GM19463 (cell line): ENCODE measurements at regions not wholly inside any gene's neighbourhood (a gene's known extent, or its start where the extent isn't known, plus 50 kb on each side); places are given as distances from the start of the nearest gene placed in this dataset.
A peak's percentile ranks its signal among the peaks of the same experiment; 100 is the strongest.
"Not testable (repeated sequence)": the region's sequence is repeated elsewhere in the genome, so short reads cannot be mapped to it uniquely, and the experiment has no call there.

Experiments used
- ATAC-seq: cut with Tn5 transposase; IDR thresholded peaks from one replicate; pipeline ENCODE4 v1.9.1; 2021; ENCODE audit warnings: mild to moderate bottlenecking, moderate library complexity; ENCODE audit not compliant: unreplicated experiment

DNA sequence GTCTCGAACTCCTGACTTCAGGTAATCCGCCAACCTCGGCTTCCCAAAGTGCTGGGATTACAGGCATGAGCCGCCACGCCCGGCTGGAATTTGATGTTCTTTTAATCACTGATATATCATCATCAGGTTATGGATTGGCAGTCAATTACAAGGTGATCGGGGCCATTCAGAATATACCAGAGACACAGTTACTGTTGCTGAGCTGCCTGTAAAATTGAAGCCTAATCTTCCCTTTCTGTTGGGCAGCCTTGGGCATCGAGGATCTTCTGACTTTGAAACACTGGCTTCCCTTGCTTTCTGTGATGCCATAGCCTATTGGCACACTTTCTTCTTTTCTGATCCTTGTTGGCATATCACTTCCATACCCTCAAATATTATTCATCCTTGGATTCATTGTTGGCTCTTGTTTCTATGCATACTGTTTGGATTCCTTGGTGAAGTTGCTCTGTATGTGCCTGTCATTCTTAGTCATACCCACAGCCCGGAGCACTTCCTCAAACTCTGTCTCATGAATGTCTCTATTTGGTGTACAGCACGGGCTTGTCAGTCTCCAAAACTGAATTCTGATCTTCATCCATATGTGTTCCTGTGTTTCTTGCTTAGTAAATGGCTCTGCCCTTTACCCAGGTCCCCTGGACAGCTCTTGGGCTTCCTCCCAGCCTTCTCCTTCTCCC lies 85.6 kb upstream of the CRYM start:
- not testable (repeated sequence) for ATAC-seq

DNA sequence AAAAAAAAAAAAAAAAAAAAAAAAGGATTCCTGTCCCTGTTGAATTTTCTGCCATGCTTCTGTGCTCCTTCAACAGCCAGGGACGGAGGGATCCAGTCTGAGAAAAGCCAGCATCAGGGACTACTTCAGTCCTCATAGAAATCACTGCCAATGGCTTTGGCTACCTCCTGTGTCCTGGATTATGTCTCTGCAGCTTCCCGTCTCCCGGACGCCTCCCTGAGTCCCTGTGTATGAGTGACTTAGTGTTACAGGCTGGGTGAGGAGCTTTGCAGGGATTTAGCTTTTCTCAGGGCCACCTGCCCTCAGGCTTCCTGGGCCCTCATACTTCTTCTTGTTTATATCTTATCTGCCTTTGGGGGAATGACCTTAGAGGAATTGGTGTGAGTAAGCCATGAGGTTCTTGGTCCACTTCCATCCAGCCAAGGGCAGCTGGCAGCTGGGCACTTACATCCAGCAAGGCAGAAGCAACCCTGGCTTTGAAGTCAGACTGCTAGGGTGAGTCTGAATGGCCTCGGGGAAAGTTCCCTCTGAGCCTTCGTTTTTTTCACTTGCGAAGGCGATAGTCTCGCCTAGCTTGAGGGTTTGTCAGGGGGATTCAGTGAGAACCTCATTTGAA lies 83.6 kb upstream of the CRYM start:
- not testable (repeated sequence) for ATAC-seq

DNA sequence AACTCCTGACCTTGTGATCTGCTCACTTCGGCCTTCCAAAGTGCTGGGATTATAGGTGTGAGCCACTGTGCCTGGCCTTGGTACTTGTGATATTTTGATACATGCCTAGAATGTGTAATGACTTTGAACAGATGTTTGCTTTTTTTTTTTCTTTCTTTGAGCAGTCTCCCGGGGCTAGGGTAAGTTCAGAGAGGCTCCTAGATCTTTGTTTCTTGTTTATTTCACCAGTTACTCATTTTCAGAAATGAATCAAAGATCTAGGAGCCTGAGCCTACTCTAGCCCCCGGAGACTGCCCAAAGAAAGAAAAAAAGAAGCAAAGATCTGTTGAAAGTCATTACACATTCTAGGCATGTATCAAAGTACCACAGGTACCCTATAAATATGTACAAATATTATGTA lies 83.0 kb upstream of the CRYM start:
- not testable (repeated sequence) for ATAC-seq

DNA sequence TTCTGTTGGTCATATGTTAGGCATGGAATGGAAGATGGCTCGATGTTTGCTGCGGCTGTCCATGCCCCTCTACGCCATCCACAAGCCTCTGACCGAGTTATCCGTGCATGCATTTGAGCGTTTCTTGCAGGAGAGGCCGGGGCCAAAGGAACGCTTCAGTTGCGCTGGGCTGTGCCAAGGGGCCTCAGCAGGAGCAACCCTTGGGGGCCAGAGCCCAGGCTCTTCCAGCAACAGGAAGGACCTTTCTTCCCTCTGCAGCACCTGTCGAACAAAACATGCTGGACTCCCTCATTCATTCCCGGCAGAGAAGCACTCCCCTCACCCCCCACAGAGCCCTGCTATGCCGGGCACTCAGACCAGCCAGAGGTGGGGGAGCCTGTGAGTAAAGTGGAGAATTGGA lies 81.4 kb upstream of the CRYM start:
- ATAC-seq = not testable (repeated sequence)

DNA sequence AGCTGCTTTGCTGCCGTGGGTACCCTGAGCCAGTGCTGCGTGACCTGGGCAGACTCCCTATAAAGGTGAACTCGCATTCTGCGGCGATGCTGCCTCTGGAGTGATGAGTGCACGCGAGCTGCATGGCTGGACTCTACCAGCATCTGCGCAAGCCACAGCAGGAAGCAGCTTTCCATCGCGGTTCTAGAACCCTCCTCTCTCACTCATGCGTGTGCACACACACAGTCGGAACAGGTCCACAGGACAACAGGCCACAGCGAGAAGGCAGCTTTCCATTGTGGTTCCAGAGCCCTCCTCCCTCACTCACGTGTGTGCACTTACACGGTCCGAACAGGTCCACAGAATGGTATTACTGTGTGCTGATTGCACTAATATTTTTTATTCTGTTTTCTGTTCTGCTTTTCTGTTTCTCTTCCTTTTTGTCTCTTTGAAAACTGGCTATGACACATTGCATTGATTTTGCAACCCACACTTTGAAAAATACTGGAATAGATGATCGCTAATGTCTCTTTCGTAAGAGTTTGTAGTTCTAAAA lies 80.2 kb upstream of the CRYM start:
- ATAC-seq = peak; percentile 36

DNA sequence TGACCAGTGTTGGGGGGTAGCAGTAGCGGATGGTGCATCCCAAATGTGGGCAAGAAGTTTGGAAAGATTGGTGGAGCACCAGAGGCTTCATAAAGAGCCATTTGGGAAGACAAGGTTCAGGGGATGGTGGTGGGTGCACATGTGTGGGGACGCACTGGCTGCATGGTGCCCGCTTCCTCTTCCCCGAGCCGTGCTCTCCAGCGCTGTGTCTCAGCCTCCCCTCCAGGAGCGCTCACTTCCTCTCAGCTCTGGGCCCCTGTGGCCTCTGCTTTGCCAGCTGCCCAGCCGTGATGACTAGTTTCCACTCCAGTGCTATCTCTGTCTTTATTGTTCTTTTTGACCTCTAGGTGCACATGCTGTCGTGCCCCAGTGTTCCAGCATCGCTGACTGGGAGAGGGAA lies 78.2 kb upstream of the CRYM start:
- not testable (repeated sequence) for ATAC-seq

DNA sequence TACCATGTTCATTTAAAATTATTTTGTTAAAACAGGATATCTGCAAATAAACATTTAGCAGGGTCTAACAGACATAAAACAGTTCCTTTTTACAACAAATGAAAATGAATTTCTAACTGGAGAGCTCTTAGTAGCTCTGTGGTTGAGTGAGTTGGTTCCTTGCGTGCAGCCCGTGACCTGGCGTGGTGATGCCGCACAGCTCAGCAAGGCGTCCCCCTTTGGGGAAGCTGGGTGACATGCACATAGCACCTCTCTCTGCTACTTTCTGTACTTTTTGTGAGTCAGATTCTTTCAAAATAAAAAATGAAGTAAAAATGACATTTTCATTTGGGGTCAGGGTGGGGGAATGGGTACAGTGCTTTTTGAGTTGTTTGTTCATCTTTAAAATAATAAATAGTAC lies 73.3 kb upstream of the CRYM start:
- not testable (repeated sequence) for ATAC-seq

DNA sequence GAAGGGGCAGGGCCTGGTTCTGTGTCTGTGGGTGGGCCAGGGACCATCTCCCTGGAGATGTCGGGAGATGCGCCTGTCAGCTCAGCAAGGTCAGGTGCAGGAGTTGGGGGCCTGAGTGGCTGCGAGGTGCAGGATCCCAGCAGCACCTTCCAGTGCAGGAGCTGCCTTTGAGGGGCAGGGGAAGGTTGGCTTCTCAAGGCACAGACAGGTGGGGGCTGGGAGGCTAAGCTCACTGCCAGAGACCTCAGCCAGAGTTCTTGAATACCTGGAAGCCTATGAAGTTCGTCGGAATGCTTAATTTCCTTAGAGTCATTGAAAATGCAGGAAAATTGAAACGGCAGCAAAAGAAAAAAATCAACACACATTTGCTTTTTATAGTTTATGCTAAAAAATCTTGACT lies 72.8 kb upstream of the CRYM start:
- ATAC-seq = not testable (repeated sequence)

DNA sequence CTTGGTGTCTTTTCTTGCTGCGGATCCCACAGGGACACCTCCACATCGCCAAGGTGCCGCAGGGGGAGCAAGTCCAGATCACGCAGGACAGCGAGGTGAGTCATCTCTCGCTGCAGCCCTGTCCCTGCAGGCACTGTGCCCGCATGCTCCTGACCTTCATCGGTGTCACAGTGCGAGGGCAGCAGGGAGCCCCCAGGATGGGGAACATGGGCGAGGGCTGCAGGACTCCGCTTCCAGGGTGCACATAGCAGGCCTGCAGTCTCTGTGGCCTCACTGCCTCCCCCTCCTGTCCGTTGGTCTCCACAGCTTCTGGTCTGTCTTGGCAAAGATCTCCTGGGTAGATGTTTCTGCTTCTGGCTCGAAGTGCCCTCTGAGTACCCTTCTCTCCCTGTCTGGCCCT lies 71.2 kb upstream of the CRYM start:
- not testable (repeated sequence) for ATAC-seq

DNA sequence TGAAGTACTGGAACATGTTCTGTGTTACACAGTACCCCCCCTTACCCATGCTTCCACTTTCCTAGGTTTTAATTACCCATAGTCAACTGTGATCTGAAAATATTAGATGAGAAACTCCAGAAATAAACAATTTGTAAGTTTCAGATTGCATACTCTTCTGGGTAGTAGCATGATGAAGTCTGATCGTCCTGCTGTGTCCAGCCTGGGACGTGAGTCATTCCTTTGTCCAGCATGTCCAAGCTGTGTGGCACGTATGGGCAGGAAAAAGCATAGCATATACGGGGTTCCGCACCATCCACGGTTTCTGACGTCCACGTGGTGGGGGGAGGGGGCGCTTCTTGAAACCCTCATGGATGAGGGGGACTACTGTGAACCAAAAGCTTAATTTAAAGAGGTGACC lies 70.7 kb upstream of the CRYM start:
- not testable (repeated sequence) for ATAC-seq

DNA sequence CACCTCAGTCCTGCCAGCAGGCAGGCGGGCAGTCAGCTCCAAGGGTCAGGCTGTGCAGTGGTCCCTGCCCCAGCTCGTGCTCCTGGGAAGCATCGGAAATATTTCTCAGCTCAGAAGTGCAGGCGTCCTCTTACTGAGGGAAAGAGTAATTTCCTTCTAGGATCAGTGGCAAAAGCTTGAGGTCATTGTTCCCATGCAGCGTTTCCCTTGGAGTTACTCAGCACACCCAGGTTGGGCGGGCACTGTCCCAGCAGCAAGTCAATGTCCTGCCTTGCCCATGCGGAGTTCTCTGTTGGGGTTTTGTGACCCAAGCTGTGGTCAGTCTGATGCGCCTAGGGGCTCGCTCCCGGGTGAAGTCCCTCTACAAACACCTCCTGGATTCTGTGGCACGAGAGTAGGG lies 69.4 kb upstream of the CRYM start:
- ATAC-seq = not testable (repeated sequence)

DNA sequence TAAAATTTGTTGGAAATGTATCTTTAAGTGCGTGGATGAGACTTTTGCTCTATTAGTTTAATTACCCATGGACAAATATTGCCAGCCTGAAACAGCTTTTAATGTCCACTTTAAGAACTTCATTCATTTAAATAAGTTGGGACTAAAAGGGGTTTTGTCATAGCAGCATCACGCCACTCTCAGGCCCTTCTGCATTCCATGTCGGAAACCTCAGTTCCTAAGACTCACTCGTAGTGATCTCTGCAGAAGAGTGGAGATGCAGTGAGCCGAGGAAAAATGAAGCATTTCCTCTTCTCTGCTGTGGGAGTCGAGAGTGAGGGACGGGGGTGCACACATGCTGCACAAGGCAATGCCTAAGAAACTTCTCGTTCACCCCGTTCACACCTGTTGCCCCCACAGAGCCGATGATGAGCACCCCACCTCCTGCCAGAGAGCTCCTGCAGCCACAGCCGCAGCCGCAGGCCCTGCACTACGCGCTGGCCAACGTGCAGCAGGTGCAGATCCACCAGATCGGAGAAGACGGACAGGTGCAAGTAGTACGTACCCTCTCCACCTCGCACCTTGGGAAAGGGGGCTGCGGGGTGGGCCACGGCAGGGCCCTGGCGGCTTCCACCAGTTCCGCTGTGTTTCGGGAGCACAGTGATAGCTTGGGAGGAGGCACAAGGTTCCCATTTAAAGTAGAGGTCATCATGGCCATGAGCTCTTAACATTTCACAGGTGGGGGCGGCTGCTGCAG lies 68.8 kb upstream of the CRYM start:
- ATAC-seq = not testable (repeated sequence)

DNA sequence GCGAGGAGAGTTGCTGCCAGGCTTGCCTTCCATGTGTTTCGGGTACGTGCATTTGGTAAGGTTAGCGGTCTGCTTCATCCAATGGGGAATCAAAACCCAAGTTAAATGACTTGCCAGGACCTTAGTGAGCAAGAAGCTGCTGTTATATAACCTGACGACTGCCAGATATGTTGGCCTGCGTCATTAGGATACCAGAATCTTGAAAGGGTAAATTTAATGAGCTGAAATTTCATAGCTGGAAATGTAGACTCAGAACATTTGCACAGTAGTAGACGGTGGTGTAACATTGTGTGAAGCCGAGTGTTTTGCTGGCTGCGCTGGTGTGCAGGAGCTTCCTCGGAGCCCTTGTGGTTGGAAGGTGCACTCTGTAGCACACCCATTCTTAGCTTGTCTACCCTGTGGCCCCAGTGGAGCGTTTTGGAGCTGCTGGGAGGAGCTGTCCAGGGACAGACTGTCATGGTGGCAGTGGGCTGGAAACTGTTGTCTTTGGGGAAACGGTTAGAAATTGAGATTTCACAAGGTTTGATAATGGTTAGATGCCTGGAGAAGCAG lies 66.3 kb upstream of the CRYM start:
- ATAC-seq = not testable (repeated sequence)

DNA sequence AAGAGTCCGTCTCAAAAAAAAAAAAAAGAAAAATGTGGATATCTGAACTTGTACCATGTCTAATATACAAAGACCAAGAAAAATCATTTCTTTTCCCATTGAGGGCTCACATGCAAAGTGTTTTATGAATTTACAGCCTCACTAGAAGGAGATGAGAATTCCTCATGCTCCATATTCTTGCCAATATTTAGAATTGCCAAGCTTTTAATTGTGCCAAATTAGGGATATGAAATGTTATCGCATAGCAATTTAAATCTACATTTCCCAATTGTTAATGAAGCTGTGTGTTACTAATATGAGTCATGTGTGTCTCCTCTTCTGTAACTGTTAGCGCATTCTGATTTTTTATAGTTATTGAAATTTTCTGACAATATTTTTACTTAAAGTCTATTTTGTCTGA lies 63.0 kb upstream of the CRYM start:
- ATAC-seq = no peak

DNA sequence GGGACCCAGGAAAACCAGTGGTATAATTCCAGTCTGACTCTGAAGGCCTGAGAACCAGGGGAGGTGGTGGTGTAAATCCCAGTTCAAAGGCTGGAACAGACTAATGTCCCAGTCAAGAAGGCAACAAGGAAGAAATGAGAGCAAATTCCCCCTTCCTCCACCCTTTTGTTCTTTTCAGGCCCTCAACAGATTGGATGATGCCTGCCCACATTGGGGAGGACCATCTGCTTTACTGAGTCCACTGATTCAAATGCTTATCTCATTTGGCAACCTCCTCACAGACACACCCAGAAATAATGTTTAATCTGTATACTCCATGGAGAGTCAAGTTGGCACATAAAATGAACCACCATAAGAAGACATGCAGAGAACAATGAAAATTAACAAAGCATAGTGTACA lies 61.9 kb upstream of the CRYM start:
- ATAC-seq = no peak

DNA sequence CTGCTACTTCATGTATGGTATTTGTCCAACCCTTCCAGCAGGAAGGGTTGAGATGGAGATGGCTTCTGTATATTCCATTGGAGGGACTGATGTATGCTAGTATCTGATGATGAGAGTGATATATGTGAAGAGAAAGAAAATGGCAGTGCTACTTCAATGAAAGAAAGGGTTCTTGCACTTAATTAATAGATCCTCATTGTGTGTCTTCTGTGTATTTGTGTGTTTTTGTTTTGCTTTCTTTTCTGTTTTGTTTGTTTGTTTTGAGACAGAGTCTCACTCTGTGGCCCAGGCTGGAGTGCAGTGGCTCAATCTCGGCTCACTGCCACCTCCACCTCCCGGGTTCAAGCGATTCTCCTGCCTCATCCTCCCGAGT lies 61.2 kb upstream of the CRYM start:
- no peak for ATAC-seq

DNA sequence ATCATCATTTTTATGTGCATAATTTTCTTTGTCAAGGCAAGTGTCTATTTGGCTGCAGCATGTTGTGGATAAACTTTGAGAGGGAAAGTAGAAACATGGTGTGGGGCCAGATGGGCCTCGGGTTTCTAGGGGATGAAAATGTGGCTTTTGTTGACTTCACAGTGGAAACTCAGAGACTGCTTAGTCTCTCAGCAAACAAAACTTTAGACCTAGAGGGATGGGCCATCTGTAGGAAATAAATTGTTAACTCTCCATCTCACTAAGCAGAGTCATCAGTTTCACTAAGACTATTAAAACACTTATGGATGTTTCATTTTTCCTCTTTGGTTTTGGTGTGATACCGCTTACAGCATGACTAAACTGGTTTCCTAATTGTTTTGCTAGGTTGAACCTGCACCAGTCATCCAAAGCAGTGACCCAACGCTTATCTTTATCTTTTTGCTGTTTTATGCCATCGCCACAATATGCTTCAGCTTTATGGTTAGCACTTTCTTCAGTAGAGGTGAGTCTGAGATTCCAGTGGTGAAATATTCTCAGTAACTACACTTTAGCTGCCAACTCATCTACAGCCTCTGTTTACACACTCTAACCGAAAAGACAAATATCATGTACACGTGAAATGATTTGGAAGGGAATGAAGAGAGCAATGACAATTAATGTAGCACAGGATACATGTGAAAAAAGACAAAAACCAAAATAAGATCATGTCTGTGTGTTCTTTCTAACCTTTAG lies 60.6 kb upstream of the CRYM start:
- ATAC-seq = no peak

DNA sequence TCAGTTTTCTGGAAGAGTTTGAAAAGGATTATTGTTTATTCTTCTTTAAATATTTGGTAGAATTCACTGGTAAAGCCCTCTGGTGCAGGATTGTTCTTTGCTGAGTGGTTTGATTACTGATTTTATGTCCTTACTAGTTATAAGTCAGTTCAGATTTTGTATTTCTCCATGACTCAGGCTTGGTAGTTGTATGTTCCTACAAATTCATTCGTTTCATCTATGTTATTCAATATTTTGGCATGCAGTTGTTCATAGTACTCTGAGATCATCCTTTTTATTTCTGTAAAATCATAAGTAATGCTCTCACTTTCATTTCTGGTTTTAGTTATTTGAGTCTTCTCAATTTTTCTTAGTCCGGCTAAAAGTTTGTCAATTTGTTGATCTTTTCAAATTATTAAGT lies 58.1 kb upstream of the CRYM start:
- ATAC-seq = no peak

DNA sequence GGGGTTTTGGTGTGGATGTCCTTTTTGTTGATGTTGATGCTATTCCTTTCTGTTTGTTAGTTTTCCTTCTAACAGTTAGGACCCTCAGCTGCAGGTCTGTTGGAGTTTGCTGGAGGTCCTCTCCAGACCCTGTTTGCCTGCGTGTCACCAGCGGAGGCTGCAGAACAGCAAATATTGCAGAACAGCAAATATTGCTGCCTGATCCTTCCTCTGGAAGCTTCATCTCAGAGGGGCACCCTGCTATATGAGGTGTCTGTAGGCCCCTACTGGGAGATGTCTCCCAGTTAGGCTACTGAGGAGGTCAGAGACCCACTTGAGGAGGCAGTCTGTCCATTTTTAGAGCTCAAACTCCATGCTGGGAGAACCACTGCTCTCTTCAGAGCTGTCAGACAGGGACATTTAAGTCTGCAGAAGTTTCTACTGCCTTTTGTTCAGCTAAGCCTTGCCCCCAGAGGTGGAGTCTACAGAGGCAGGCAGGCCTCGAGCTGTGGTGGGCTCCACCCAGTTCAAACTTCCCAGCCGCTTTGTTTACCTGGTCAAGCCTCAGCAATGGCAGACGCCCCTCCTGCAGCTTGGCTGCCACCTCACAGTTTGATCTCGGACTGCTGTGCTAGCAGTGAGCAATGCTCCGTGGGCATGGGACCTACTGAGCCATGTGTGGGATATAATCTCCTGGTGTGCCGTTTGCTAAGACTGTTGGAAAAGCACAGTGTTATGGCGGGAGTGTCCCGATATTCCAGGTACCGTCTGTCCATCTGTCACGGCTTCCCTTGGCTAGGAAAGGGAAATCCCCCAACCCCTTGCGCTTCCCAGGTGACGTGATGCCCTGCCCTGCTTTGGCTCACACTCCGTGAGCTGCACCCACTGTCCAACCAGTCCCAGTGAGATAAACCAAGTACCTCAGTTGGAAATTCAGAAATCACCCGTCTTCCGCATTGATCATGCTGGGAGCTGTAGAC lies 56.4 kb upstream of the CRYM start:
- not testable (repeated sequence) for ATAC-seq

DNA sequence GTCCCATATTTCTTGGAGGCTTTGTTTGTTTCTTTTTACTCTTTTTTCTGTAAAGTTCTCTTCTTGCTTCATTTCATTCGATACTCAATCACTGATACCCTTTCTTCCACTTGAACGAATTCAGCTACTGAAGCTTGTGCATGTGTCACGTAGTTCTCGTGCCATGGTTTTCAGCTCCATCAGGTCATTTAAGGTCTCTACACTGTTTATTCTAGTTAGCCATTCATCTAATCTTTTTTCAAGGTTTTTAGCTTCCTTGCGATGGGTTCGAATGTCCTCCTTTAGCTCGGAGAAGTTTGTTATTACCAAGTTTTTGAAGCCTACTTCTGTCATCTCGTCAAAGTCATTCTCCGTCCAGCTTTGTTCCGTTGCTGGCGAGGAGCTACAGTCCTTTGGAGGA lies 55.6 kb upstream of the CRYM start:
- not testable (repeated sequence) for ATAC-seq
